Stimulated activated CD8-positive, alpha-beta memory T cell treated with anti-CD3 and anti-CD28 coated beads, Interleukin-12 subunit alpha, Interleukin-12 subunit beta, amount 100 ng/mL, for 4 hours (primary cell): ENCODE measurements at regions not wholly inside any gene's neighbourhood (a gene's known extent, or its start where the extent isn't known, plus 50 kb on each side); places are given as distances from the start of the nearest gene placed in this dataset.
"Not testable (repeated sequence)": the region's sequence is repeated elsewhere in the genome, so short reads cannot be mapped to it uniquely, and the experiment has no call there.

Experiments
- DNase-seq: peaks from one replicate; pipeline ENCODE4 v3.0.0-alpha.2; 2020; ENCODE audit warnings: low read depth

GRCh38 chr12:68479896-68480291 lies 130.8 kb upstream of the RAP1B start:
- no peak for DNase-seq

- no peak for DNase-seq
Observed at GRCh38 chr12:68480526-68480925, 130.2 kb upstream of the RAP1B start.

- no peak for DNase-seq
Observed at GRCh38 chr12:68481181-68481941, 129.3 kb upstream of the RAP1B start.

DNA sequence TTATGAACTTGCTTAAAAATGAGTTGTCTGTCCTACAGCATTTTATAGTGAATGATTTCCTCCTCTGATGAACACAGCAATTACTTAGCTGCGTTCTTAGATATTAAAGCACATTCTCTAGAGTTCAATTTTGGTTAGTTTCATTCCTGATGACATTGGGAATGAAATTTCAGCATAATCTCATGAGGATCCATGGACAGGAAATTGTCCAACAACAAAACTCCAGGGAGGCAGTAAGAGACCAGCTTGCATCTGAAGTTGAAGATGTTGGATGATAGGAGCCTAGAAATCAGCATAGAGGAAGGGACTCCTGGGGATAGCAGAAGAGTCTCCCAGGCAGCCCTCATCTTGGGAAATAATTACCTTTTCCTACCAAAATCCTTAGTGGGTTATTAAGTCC lies 128.7 kb upstream of the RAP1B start:
- no peak for DNase-seq

DNA sequence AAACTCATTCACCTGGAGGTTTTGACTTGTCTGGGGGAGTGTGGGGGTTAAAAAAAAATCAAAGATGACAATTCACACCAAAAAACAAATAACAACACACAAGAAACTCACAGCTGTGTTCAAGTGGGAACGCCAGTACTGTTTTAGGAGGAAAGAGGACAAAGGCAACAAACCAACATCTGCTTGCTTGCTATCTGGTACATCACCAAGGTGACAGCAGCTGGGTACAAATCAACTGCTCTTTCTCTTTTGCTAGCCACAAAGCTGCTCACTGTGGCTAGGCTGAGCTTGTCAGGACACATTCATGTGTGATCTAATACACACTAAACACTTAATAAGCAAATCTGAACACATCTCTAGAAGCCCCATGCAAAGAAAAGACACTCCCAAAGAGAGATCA lies 128.0 kb upstream of the RAP1B start:
- DNase-seq: no peak

- DNase-seq: no peak
Observed at GRCh38 chr12:68483592-68484383, 126.9 kb upstream of the RAP1B start.

DNA sequence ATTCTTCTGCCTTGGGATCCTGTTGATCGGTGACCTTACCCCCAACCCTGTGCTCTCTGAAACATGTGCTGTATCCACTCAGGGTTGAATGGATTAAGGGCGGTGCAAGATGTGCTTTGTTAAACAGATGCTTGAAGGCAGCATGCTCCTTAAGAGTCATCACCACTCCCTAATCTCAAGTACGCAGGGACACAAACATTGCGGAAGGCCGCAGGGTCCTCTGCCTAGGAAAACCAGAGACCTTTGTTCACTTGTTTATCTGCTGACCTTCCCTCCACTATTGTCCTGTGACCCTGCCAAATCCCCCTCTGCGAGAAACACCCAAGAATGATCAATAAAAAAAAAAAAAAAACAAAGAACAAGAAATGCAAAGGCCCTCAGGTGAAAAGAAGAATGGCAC lies 126.1 kb upstream of the RAP1B start:
- not testable (repeated sequence) for DNase-seq

DNA sequence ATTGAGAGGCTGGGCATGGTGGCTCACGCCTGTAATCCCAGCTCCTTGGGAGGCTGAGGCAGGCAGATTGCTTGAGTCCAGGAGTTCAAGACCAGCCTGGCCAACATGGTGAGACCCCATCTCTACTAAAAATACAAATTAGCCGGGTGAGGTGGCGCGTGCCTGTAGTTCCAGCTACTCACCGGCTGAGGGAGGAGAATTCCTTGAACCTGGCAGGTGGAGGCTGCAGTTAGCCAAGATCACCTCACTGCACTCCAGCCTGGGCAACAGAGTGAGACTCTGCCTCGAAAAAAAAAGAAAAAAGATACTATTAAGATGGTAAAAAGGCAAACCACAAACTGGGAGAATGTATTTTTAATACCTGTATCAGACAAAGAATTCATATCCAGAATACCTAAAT lies 124.2 kb upstream of the RAP1B start:
- not testable (repeated sequence) for DNase-seq

- DNase-seq: no peak
Observed at GRCh38 chr12:68487721-68488309, 122.9 kb upstream of the RAP1B start.

- DNase-seq: no peak
Observed at GRCh38 chr12:68489273-68489672, 121.4 kb upstream of the RAP1B start.

- no peak for DNase-seq
Observed at GRCh38 chr12:68490476-68490875, 120.2 kb upstream of the RAP1B start.

GRCh38 chr12:68491204-68491960 lies 119.3 kb upstream of the RAP1B start:
- DNase-seq: no peak

GRCh38 chr12:68495336-68496070 lies 115.2 kb upstream of the RAP1B start:
- DNase-seq: no peak

DNA sequence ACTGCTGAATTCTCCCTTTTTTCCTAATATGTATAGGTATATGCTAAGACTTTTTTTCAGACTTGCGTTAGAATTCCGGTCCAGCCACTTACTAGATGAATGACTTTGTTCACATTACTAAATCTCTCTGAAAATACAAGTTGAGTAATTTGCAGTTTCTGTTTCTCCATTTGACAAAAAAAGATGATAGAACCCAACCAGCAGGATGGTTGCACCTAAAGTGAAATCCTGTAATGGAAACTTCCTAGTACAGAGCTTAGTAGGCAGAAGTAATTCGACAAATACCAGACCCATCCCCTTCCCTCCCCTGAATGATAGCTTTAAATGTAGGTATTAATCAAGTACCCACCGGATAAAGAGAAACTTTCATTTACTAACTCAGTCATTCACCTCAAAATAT lies 113.6 kb upstream of the RAP1B start:
- no peak for DNase-seq

- no peak for DNase-seq
Observed at GRCh38 chr12:68497702-68498101, 113.0 kb upstream of the RAP1B start.

DNA sequence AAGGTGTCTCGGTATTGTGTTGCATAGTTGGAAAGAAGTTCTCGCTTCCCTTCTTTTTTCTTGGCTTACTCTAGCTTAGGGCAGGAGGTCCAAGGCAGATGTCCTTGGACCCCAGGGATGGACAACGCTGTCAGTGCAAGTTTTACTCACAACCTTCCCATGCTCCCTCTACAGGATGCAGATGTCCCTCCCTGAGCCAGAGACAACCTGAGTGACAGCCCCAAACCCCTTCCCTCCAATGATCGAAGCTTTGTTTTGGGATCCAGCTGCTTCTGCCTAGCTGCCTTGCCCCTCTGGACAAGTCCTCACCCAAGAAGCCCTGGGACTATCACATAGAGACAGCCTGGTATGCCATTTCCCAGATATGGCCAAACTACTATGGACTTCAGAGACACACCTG lies 112.0 kb upstream of the RAP1B start:
- no peak for DNase-seq

- no peak for DNase-seq
Observed at GRCh38 chr12:68499616-68500015, 111.1 kb upstream of the RAP1B start.

GRCh38 chr12:68501226-68501625 lies 109.5 kb upstream of the RAP1B start:
- no peak for DNase-seq

GRCh38 chr12:68505970-68506369 lies 104.7 kb upstream of the RAP1B start:
- no peak for DNase-seq

GRCh38 chr12:68506619-68507018 lies 104.1 kb upstream of the RAP1B start:
- no peak for DNase-seq

DNA sequence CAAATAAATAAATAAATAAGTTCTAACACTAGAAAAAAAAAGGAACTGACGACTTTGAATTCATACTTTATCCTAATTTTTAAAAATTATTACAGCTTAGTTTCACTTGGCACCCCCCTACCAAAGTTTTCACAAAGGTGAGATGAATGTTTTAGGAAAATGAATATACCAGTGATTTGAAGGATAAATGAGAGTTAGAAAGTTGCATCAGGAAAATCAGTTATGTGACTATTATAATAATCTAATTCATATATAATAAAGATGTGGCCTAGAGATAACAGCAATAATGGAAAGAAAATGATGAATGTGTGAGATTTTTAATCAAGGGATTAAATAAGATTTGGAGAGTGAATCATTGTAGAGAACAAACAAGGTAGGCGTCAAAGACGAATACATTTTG lies 103.0 kb upstream of the RAP1B start:
- no peak for DNase-seq

GRCh38 chr12:68508576-68508975 lies 102.1 kb upstream of the RAP1B start:
- no peak for DNase-seq
